HFFc6 (cell line): ENCODE measurements at regions not wholly inside any gene's neighbourhood (a gene's known extent, or its start where the extent isn't known, plus 50 kb on each side); places are given as distances from the start of the nearest gene placed in this dataset.
A peak's percentile ranks its signal among the peaks of the same experiment; 100 is the strongest.
"Not testable (repeated sequence)": the region's sequence is repeated elsewhere in the genome, so short reads cannot be mapped to it uniquely, and the experiment has no call there.

Source experiments
- DNase-seq: peaks from one replicate; pipeline ENCODE4 v3.0.0-alpha.2; 2018
- H3K27ac Mint-ChIP-seq: 2 replicates; pipeline ENCODE4 v1.8.0; 2020; ENCODE audit warnings: mild to moderate bottlenecking, mixed read lengths
- H3K27me3 Mint-ChIP-seq: 2 replicates; pipeline ENCODE4 v1.8.0; 2021; ENCODE audit warnings: mild to moderate bottlenecking, moderate library complexity, mixed read lengths; ENCODE audit not compliant: insufficient read depth
- H3K36me3 Mint-ChIP-seq: 2 replicates; pipeline ENCODE4 v1.8.0; 2021; ENCODE audit warnings: low read depth, mixed read lengths
- H3K4me1 Mint-ChIP-seq: 2 replicates; pipeline ENCODE4 v1.8.0; 2020; ENCODE audit warnings: low read depth, mixed read lengths
- H3K4me3 Mint-ChIP-seq: 2 replicates; pipeline ENCODE4 v1.8.0; 2020; ENCODE audit warnings: mild to moderate bottlenecking, moderate library complexity, mixed read lengths
- H3K9me3 Mint-ChIP-seq: 2 replicates; pipeline ENCODE4 v1.8.0; 2020; ENCODE audit warnings: mild to moderate bottlenecking, mixed read lengths
- TF ChIP-seq, protein P1 (sequence below): fragments of 200-600 bp; sonication (generic); IDR thresholded peaks from 2 replicates; pipeline ENCODE4 v1.5.0; 2021; ENCODE audit warnings: antibody characterized with exemption, mild to moderate bottlenecking

DNA sequence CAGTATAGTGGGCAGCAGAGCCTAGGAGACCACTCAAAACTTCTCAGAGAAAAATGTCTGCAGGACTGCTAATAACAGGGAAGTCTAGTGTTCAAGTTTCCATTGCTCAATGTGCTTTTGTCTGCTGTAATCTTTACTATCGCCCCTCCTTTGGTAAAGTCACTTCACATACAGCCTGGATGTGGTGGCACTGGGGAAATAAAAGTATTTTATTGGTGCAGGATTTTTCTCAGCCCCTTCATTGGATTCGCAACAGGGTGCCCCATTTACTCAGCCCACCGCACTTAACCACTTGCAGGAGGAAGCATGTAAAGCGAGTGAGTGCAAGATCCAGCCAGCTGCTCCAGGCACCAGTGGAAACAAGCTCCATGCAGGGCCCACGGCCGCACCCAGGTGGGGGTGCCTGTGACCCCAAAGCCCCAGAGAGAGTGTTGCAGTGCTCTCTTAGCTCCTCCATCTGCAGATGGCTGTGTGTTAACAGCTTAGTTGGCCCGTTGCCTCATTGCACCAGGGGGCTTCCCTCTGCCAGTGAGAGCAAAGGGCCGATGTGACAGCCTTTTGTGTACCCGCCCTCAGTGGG is 163.5 kb upstream of the TMEM72 start:
- DNase-seq: no peak
- Mint-ChIP-seq H3K4me1 (peaks cover 18% of the 10 kb centered on the region), H3K27ac (no peak overlapping the region), H3K4me3 (no peak overlapping the region), H3K36me3 (no peaks in the 10 kb centered on the region), H3K9me3 (no peaks in the 10 kb centered on the region), H3K27me3 (no peaks in the 10 kb centered on the region)
- TF ChIP-seq, protein P1, sequence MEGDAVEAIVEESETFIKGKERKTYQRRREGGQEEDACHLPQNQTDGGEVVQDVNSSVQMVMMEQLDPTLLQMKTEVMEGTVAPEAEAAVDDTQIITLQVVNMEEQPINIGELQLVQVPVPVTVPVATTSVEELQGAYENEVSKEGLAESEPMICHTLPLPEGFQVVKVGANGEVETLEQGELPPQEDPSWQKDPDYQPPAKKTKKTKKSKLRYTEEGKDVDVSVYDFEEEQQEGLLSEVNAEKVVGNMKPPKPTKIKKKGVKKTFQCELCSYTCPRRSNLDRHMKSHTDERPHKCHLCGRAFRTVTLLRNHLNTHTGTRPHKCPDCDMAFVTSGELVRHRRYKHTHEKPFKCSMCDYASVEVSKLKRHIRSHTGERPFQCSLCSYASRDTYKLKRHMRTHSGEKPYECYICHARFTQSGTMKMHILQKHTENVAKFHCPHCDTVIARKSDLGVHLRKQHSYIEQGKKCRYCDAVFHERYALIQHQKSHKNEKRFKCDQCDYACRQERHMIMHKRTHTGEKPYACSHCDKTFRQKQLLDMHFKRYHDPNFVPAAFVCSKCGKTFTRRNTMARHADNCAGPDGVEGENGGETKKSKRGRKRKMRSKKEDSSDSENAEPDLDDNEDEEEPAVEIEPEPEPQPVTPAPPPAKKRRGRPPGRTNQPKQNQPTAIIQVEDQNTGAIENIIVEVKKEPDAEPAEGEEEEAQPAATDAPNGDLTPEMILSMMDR: no peak

DNA sequence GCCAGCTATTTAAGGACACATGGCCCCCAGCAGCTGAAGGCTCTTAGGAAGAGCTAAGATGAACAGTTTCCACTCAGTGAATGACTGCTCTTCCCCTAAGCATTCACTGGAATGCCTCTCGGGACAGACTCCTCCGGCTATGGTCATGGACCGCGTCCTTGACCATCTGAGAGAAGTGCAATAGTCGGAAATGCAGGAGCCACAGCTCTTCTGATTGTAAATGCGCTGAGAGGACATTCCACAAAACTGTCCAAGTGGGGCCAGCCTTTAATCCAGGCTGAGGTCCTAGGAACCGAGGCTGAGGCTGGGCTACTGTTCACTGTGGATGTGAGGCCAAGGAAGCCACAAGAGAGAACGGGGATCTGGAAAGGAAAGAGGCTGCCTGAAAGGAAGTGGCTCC is 162.0 kb upstream of the TMEM72 start:
- no peak overlapping the region for H3K4me3 Mint-ChIP-seq
- no peaks in the 10 kb centered on the region; the same call in 1 of the 2 replicates for H3K27me3 Mint-ChIP-seq

DNA sequence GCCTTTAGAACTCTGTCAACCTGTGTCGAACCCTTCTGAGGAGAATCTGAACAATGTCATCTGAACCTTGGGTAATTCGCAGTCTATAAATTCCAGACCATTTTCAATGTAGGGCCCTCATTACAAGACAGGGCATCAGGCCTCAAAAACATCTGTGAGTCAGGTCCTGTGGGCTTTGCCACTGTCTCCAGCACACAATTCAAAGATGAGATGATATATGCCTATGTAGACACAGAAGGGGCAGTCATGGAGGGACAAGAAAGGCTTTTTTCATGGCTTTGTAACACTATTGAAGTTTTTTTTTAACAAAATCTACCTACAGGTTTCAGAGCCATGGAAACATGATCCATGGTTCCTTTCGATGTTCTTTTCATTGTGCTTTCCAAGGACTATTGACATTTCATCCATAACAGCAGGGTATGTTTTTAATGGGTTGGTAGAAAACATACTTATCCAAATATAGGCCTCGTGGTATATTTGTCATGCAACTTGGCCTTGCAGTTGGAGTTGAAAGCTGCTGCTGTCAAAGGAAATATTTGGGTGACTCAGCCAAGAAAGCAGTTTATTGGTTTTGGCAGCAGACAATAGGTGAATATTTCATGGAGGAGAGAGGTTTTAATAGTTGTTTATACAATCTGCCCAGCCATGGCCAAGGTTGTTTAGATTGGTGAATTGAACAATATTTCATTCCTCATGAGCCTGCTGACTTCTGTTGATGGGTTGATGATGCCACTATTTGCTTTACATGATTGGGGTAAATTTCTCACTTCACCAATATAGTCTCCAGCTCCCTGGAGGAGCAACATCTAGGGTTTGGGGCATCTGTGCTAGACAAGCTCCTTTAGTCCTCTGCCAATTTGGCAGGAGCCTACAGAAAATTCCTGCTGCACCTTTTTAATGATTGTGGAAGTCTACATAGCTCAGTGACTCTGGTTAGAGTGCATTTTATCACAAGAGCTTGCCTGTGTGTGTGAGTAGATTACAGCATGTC is 158.4 kb upstream of the TMEM72 start:
- Mint-ChIP-seq H3K36me3 (no peaks in the 10 kb centered on the region), H3K27me3 (no peaks in the 10 kb centered on the region; the same call in 1 of the 2 replicates), H3K4me3 (no peak overlapping the region), H3K4me1 (peaks cover 51% of the 10 kb centered on the region), H3K27ac (peak overlapping the region; percentile 59), H3K9me3 (no peaks in the 10 kb centered on the region)
- TF ChIP-seq, protein P1: no peak
- DNase-seq: peak; percentile 90

More for the DNA sequence above, 162.0 kb upstream of the TMEM72 start:
- peaks cover 31% of the 10 kb centered on the region for H3K4me1 Mint-ChIP-seq
- no peak for DNase-seq
- TF ChIP-seq, protein P1: no peak
- H3K36me3 Mint-ChIP-seq: no peaks in the 10 kb centered on the region
- no peaks in the 10 kb centered on the region for H3K9me3 Mint-ChIP-seq
- no peak overlapping the region for H3K27ac Mint-ChIP-seq

DNA sequence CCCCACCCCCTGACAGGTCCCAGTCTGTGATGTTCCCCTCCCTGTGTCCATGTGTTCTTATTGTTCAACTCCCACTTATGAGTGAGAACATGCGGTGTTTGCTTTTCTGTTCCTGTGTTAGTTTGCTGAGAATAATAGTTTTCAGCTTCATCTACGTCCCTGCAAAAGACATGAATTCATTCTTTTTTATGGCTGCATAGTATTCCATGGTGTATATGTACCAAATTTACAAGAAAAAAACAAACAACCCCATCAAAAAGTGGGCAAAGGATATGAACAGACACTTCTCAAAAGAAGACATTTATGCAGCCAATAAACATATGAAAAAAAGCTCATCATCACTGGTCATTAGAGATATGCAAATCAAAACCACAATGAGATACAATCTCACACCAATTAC is 156.8 kb upstream of the TMEM72 start:
- H3K9me3 Mint-ChIP-seq, H3K36me3 Mint-ChIP-seq, H3K4me3 Mint-ChIP-seq, H3K27me3 Mint-ChIP-seq, DNase-seq, H3K27ac Mint-ChIP-seq: not testable (repeated sequence)
- H3K4me1 Mint-ChIP-seq: peaks cover 66% of the 10 kb centered on the region

DNA sequence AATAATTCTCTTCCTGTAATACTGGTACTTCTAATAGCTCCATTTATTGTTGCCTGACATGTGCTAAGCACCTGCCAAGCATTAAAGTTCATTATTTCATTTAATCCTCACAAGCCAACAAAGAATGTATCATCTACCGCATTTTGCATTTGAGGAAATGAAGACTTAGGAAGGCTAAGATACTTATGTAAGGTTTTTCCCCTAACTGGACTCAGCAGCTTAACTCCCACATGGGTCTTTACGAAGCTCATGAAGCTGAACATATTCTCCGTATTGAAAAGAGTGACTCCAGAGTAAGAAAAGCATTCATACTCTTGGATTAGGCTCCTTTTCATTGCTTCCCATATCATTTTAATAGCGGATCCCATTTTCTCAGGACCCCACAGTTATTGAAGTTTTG is 155.7 kb upstream of the TMEM72 start:
- Mint-ChIP-seq H3K4me1 (peaks cover 77% of the 10 kb centered on the region), H3K36me3 (no peaks in the 10 kb centered on the region)

More for the DNA sequence above, 155.7 kb upstream of the TMEM72 start:
- H3K9me3 Mint-ChIP-seq: no peaks in the 10 kb centered on the region
- 0 out of 2 replicates have a peak overlapping the region, but pooled peaks have one; percentile 78 for H3K27ac Mint-ChIP-seq
- no peak for DNase-seq
- no peak overlapping the region for H3K4me3 Mint-ChIP-seq
- TF ChIP-seq, protein P1: no peak
- H3K27me3 Mint-ChIP-seq: no peaks in the 10 kb centered on the region; the same call in 1 of the 2 replicates
